ENCODE measurements at regions not wholly inside any gene's neighbourhood (a gene's known extent, or its start where the extent isn't known, plus 50 kb on each side); places are given as distances from the start of the nearest gene placed in this dataset.

DNA sequence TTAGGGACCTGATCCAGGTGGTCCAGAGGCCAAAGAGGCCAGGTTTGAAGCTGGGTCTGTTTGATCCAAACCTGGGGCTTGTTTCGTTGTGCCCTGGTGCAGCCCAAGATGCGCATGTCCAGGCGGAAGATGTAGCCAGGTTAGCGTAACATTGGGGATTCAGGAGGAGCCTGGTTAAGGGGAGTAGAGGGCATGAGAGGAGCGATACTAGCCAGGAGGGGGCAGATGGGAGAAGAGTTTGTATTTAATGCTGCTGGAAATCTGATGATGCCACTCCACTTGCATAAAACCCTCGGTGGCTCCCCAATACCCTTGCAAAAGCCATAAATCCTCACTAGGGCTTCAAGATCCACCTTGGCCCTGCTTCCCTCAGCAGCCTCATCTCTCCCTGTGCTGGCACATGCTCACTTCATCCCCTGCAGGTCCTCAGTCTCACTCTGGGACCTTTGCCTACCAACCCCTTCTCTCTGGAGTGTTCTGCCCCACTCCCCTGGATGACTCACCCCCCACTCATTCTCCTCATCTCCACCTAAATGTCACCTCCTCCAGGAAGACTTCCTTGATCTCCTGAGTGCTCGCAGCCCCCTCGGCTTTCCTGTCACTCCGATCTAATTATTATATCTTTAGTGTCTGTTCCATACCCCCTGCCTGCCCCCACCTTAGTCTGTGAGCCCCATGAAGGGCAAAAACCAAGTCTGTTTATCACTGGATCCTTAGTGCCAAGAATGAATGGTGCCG, 95.9 kb downstream of the MIAT start:
- Histone ChIP-seq H3K4me1 (ENCODE audit: control insufficient read depth, insufficient read depth, low read length) (peaks cover 28% of the 10 kb centered on the region), H3K27me3 (ENCODE audit: control insufficient read depth, insufficient read depth, low read length) (no peaks in the 10 kb centered on the region), H3K27ac (ENCODE audit: low read depth, low read length) (no peak overlapping the region), H3K4me3 (ENCODE audit: low read depth, low read length) (no peak overlapping the region), H3K9ac (ENCODE audit: low read depth, low read length) (no peak overlapping the region), H3K9me3 (ENCODE audit: control insufficient read depth, insufficient read depth, low read length) (peaks cover 7% of the 10 kb centered on the region; the same call in 1 of the 2 replicates), H3K36me3 (ENCODE audit: control insufficient read depth, insufficient read depth, low read length) (no peaks in the 10 kb centered on the region)

DNA sequence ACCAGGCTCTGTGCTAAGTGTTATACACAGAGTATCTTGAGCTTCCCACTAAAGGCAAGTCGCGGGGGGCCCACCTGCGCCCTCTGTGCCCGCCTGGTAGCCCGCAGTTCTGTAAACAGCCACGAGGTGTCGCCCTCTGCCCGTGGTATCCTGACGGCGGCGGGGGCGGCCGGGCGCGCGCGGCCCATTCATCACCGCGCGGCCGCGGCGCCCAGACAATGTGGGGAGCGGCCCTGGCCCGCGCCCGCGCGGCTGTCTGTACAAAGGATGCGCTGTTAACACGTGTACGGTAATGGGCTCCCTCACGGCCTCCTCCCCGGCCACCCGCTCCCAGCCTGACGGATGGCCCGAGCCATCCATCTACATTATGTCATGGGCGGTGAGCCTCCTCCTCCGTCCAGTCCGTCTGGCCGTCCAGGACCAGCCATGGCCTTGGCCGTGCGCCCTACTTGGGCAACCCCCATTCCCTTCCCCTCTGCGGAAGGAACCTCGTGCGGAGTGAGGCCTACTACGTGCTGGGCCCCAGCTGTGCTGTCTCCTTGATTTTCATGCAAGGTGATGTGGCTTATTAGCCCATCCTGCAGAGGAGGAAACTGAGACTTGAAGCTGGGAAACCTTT, 99.4 kb downstream of the MIAT start:
- peaks cover 15% of the 10 kb centered on the region for H3K4me1 ChIP-seq (ENCODE audit: control insufficient read depth, insufficient read depth, low read length)
- no peaks in the 10 kb centered on the region for H3K36me3 ChIP-seq (ENCODE audit: control insufficient read depth, insufficient read depth, low read length)
- peak overlapping the region; percentile 57; the same call in 1 of the 2 replicates for H3K9ac ChIP-seq (ENCODE audit: low read depth, low read length)
- H3K27me3 ChIP-seq (ENCODE audit: control insufficient read depth, insufficient read depth, low read length): no peaks in the 10 kb centered on the region
- no peak overlapping the region for H3K27ac ChIP-seq (ENCODE audit: low read depth, low read length)
- H3K9me3 ChIP-seq (ENCODE audit: control insufficient read depth, insufficient read depth, low read length): peaks cover 7% of the 10 kb centered on the region; the same call in 1 of the 2 replicates
- peak overlapping the region; percentile 51 for H3K4me3 ChIP-seq (ENCODE audit: low read depth, low read length)

GRCh38 chr22:26757496-26757895, 100.1 kb downstream of the MIAT start:
- Histone ChIP-seq H3K27ac (ENCODE audit: low read depth, low read length) (no peak overlapping the region), H3K9ac (ENCODE audit: low read depth, low read length) (no peak overlapping the region), H3K4me1 (ENCODE audit: control insufficient read depth, insufficient read depth, low read length) (peaks cover 11% of the 10 kb centered on the region), H3K36me3 (ENCODE audit: control insufficient read depth, insufficient read depth, low read length) (no peaks in the 10 kb centered on the region), H3K4me3 (ENCODE audit: low read depth, low read length) (no peak overlapping the region), H3K9me3 (ENCODE audit: control insufficient read depth, insufficient read depth, low read length) (peaks cover 7% of the 10 kb centered on the region; the same call in 1 of the 2 replicates), H3K27me3 (ENCODE audit: control insufficient read depth, insufficient read depth, low read length) (no peaks in the 10 kb centered on the region)

- Histone ChIP-seq H3K9me3 (ENCODE audit: control insufficient read depth, insufficient read depth, low read length) (0 out of 2 replicates have a peak, but pooled peaks cover under 1% of the 10 kb centered on the region), H3K27ac (ENCODE audit: low read depth, low read length) (no peak overlapping the region), H3K9ac (ENCODE audit: low read depth, low read length) (no peak overlapping the region), H3K27me3 (ENCODE audit: control insufficient read depth, insufficient read depth, low read length) (no peaks in the 10 kb centered on the region), H3K4me3 (ENCODE audit: low read depth, low read length) (no peak overlapping the region), H3K36me3 (ENCODE audit: control insufficient read depth, insufficient read depth, low read length) (no peaks in the 10 kb centered on the region), H3K4me1 (ENCODE audit: control insufficient read depth, insufficient read depth, low read length) (peaks cover 11% of the 10 kb centered on the region; the same call in 1 of the 2 replicates)
Measured at GRCh38 chr22:26762503-26763472, 105.4 kb downstream of the MIAT start.

- Histone ChIP-seq H3K4me3 (ENCODE audit: low read depth, low read length) (no peak overlapping the region), H3K27me3 (ENCODE audit: control insufficient read depth, insufficient read depth, low read length) (no peaks in the 10 kb centered on the region), H3K4me1 (ENCODE audit: control insufficient read depth, insufficient read depth, low read length) (peaks cover 11% of the 10 kb centered on the region; the same call in 1 of the 2 replicates), H3K27ac (ENCODE audit: low read depth, low read length) (no peak overlapping the region), H3K9me3 (ENCODE audit: control insufficient read depth, insufficient read depth, low read length) (no peaks in the 10 kb centered on the region), H3K36me3 (ENCODE audit: control insufficient read depth, insufficient read depth, low read length) (no peaks in the 10 kb centered on the region), H3K9ac (ENCODE audit: low read depth, low read length) (no peak overlapping the region)
Measured at GRCh38 chr22:26763633-26764361, 106.4 kb downstream of the MIAT start.

GRCh38 chr22:26766510-26767350, 109.3 kb downstream of the MIAT start:
- no peaks in the 10 kb centered on the region for H3K9me3 ChIP-seq (ENCODE audit: control insufficient read depth, insufficient read depth, low read length)
- H3K27me3 ChIP-seq (ENCODE audit: control insufficient read depth, insufficient read depth, low read length): no peaks in the 10 kb centered on the region
- H3K36me3 ChIP-seq (ENCODE audit: control insufficient read depth, insufficient read depth, low read length): no peaks in the 10 kb centered on the region
- H3K27ac ChIP-seq (ENCODE audit: low read depth, low read length): no peak overlapping the region
- peaks cover 11% of the 10 kb centered on the region; the same call in 1 of the 2 replicates for H3K4me1 ChIP-seq (ENCODE audit: control insufficient read depth, insufficient read depth, low read length)
- no peak overlapping the region for H3K9ac ChIP-seq (ENCODE audit: low read depth, low read length)
- no peak overlapping the region for H3K4me3 ChIP-seq (ENCODE audit: low read depth, low read length)

- Histone ChIP-seq H3K9ac (ENCODE audit: low read depth, low read length) (no peak overlapping the region), H3K9me3 (ENCODE audit: control insufficient read depth, insufficient read depth, low read length) (no peaks in the 10 kb centered on the region), H3K36me3 (ENCODE audit: control insufficient read depth, insufficient read depth, low read length) (no peaks in the 10 kb centered on the region), H3K27me3 (ENCODE audit: control insufficient read depth, insufficient read depth, low read length) (no peaks in the 10 kb centered on the region), H3K4me1 (ENCODE audit: control insufficient read depth, insufficient read depth, low read length) (peaks cover 11% of the 10 kb centered on the region; the same call in 1 of the 2 replicates), H3K4me3 (ENCODE audit: low read depth, low read length) (no peak overlapping the region), H3K27ac (ENCODE audit: low read depth, low read length) (no peak overlapping the region)
Measured at GRCh38 chr22:26767351-26768155, 110.2 kb downstream of the MIAT start.

DNA sequence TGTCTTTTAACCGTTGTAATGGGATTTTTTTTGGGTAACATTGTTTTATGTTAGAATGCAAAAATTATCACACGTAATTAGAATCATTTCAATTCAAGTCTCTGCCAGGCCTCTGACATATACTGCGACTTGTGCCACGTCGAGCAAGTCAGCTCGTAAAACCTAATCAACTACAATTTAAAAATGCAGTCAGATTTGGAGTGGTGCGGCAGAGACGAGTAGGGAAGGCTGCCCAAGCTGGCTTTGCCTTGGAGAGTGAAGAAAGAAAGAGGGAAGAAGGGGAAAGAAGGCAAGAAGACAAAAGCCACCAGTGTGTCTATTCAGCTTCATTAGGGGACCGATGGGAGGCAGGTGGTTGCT, 110.7 kb downstream of the MIAT start:
- Histone ChIP-seq H3K9ac (ENCODE audit: low read depth, low read length) (no peak overlapping the region), H3K27me3 (ENCODE audit: control insufficient read depth, insufficient read depth, low read length) (no peaks in the 10 kb centered on the region), H3K4me1 (ENCODE audit: control insufficient read depth, insufficient read depth, low read length) (peaks cover 11% of the 10 kb centered on the region; the same call in 1 of the 2 replicates), H3K36me3 (ENCODE audit: control insufficient read depth, insufficient read depth, low read length) (no peaks in the 10 kb centered on the region), H3K4me3 (ENCODE audit: low read depth, low read length) (no peak overlapping the region), H3K9me3 (ENCODE audit: control insufficient read depth, insufficient read depth, low read length) (no peaks in the 10 kb centered on the region), H3K27ac (ENCODE audit: low read depth, low read length) (no peak overlapping the region)

- Histone ChIP-seq H3K36me3 (ENCODE audit: control insufficient read depth, insufficient read depth, low read length) (no peaks in the 10 kb centered on the region), H3K9ac (ENCODE audit: low read depth, low read length) (no peak overlapping the region), H3K9me3 (ENCODE audit: control insufficient read depth, insufficient read depth, low read length) (no peaks in the 10 kb centered on the region), H3K27ac (ENCODE audit: low read depth, low read length) (no peak overlapping the region), H3K4me3 (ENCODE audit: low read depth, low read length) (no peak overlapping the region), H3K4me1 (ENCODE audit: control insufficient read depth, insufficient read depth, low read length) (peaks cover 6% of the 10 kb centered on the region; the same call in 1 of the 2 replicates), H3K27me3 (ENCODE audit: control insufficient read depth, insufficient read depth, low read length) (no peaks in the 10 kb centered on the region)
Measured at GRCh38 chr22:26768952-26769351, 111.6 kb downstream of the MIAT start.

Data from HUES48 (cell line).